GM12873 (cell line): ENCODE measurements at regions not wholly inside any gene's neighbourhood (a gene's known extent, or its start where the extent isn't known, plus 50 kb on each side); places are given as distances from the start of the nearest gene placed in this dataset.

Source experiments
- TF ChIP-seq, protein P1 (sequence below): IDR thresholded peaks from 2 replicates; pipeline ENCODE4 v1.5.1; 2012; ENCODE audit warnings: low read depth, mild to moderate bottlenecking, moderate library complexity, low read length, control low read depth; ENCODE audit not compliant: insufficient read depth; ENCODE audit errors: missing control alignments

DNA sequence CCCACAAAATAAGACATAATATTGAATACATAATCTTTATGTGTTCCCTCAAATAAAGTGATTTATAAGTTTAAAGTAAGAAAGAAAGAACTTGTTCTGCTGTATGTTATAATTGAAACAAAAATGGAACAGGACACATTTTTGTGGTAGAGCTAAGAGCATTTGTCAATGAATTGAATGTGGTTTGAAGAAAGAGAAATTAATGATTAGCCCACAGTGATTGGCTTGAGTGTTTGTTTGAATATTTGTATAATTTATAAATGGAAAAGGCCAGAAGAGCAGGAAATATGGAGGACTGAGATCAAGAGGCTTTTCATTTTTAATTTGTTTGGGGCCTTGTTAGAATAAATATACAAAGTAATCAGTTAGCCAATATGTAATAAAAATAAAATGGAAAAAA, 395.1 kb upstream of the CDH19 start:
- TF ChIP-seq, protein P1, sequence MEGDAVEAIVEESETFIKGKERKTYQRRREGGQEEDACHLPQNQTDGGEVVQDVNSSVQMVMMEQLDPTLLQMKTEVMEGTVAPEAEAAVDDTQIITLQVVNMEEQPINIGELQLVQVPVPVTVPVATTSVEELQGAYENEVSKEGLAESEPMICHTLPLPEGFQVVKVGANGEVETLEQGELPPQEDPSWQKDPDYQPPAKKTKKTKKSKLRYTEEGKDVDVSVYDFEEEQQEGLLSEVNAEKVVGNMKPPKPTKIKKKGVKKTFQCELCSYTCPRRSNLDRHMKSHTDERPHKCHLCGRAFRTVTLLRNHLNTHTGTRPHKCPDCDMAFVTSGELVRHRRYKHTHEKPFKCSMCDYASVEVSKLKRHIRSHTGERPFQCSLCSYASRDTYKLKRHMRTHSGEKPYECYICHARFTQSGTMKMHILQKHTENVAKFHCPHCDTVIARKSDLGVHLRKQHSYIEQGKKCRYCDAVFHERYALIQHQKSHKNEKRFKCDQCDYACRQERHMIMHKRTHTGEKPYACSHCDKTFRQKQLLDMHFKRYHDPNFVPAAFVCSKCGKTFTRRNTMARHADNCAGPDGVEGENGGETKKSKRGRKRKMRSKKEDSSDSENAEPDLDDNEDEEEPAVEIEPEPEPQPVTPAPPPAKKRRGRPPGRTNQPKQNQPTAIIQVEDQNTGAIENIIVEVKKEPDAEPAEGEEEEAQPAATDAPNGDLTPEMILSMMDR, result no peak

- TF ChIP-seq, protein P1, result no peak
These were observed 391.4 kb upstream of the CDH19 start for GRCh38 chr18:66995270-66995669.

DNA sequence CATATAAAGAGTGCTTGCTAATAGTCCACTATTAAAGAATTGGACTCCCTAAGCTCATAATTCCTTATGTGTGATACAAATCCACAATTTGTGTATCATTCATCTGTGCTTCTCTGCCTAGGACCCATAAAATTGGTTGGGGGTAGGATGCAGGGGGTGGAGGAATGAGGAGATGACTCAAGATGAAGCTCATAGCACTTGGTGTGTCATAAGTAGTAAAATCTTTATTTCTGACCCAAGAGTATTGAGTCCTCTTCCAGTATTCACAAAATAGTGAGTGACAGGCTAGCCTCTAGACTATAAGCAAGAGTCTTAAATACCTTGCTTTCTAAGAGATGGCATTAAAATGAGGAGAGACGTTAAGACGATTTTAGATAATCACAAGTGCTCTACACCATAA, 390.9 kb upstream of the CDH19 start:
- TF ChIP-seq, protein P1, result no peak

DNA sequence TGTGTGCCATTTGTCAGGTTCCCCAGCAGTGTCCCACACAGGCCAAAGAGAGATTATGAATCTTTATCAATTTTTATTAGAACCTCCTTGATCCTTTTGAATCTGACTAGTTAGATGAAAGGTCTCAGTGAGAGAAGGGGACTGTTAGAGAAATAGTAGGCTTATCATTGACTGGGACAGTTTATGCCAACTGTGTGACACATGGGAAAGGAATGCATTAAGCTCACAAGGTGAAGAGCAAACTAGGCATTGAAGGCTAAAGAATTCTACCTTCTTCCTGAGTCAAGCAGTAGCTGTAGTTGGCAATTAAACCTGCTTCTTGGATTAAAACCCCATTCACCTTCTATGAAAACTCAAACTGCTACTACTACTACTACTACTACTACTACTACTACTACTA, 389.6 kb upstream of the CDH19 start:
- TF ChIP-seq, protein P1, result no peak

DNA sequence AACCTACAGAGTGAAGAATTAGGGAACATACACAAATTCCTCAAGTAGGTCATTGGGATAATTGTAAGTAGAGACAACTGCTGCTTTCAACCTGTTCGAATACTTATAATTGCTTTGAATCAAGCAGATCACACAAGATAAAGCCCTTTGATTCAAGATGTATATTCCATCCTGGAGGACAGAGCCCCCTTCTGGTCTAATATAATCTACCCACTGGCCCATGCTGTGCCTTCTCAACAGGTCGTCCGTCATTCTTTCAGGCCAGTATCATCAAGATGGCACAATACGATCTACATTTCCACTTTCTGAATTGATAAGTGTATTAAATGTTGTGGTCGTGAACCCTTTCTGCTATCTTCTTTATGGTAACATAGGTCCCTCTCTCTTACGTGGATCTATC, 387.0 kb upstream of the CDH19 start:
- TF ChIP-seq, protein P1, result no peak

- TF ChIP-seq, protein P1, result no peak
These were observed 375.1 kb upstream of the CDH19 start for GRCh38 chr18:66979009-66979408.

GRCh38 chr18:66972681-66973080, 368.8 kb upstream of the CDH19 start:
- TF ChIP-seq, protein P1, result no peak

DNA sequence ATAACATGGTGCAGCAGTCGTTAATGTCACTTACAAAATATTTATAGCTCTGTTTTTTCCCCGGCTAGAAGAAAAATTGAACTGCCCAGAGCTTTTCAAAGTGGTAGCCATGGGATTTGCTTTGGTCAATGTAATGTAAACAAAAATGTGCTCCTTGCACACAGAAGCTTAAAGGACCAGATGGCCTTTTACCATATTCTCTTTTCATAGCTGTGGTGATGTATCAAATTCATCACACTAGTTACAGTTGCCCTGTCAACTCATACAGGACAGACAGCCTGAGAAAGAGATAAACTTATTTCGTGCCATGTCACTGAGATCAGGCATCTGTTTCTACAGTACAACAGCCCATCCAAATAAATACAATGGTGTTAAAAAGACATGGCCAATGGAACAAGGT, 368.1 kb upstream of the CDH19 start:
- TF ChIP-seq, protein P1, result no peak
